ENCODE measurements at regions not wholly inside any gene's neighbourhood (a gene's known extent, or its start where the extent isn't known, plus 50 kb on each side); places are given as distances from the start of the nearest gene placed in this dataset.

GRCh38 chr6:120056085-120056484, 706.5 kb upstream of the MAN1A1 start:
- no peak for TF ChIP-seq ARHGAP35 (CRISPR knock-in tag; IDR thresholded peaks at IDR 0.05; ENCODE audit: borderline replicate concordance)
- TF ChIP-seq, protein P1, sequence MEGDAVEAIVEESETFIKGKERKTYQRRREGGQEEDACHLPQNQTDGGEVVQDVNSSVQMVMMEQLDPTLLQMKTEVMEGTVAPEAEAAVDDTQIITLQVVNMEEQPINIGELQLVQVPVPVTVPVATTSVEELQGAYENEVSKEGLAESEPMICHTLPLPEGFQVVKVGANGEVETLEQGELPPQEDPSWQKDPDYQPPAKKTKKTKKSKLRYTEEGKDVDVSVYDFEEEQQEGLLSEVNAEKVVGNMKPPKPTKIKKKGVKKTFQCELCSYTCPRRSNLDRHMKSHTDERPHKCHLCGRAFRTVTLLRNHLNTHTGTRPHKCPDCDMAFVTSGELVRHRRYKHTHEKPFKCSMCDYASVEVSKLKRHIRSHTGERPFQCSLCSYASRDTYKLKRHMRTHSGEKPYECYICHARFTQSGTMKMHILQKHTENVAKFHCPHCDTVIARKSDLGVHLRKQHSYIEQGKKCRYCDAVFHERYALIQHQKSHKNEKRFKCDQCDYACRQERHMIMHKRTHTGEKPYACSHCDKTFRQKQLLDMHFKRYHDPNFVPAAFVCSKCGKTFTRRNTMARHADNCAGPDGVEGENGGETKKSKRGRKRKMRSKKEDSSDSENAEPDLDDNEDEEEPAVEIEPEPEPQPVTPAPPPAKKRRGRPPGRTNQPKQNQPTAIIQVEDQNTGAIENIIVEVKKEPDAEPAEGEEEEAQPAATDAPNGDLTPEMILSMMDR (CRISPR knock-in tag; IDR thresholded peaks at IDR 0.05): peak; percentile 39
- TF ChIP-seq, protein P2, sequence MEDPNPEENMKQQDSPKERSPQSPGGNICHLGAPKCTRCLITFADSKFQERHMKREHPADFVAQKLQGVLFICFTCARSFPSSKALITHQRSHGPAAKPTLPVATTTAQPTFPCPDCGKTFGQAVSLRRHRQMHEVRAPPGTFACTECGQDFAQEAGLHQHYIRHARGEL (CRISPR knock-in tag; IDR thresholded peaks at IDR 0.05): no peak
- Histone ChIP-seq H3K79me2 (ENCODE audit: insufficient read depth, low read length) (no peaks in the 10 kb centered on the region), H3K4me2 (ENCODE audit: low read depth, low read length) (no peak overlapping the region), H3K9me3 (ENCODE audit: low read length) (0 out of 2 replicates have a peak, but pooled peaks cover 11% of the 10 kb centered on the region), H3K9ac (ENCODE audit: insufficient read depth, low read depth, low read length) (no peak overlapping the region), H3K4me3 (replicated peaks in 1 of 3; ENCODE audit: insufficient read depth in 1 of 3, low read depth in 2 of 3, low read length in 3 of 3) (no peak overlapping the region), H3K27me3 (ENCODE audit: control insufficient read depth in 1 of 2, insufficient read depth in 2 of 2, low read length in 2 of 2) (no peaks in the 10 kb centered on the region), H3K27ac (ENCODE audit: extremely low read length, insufficient read depth, low read length) (no peak overlapping the region), H3K36me3 (replicated peaks in 1 of 2; ENCODE audit: control insufficient read depth in 1 of 2, insufficient read depth in 2 of 2, low read length in 2 of 2) (peaks cover 0 to 1% of the 10 kb centered on the region in 2 experiments; a peak in 1 of 5 replicates), H3K4me1 (ENCODE audit: insufficient read depth, low read length) (no peaks in the 10 kb centered on the region), H2AFZ (ENCODE audit: low read length) (no peak overlapping the region), H4K20me1 (ENCODE audit: insufficient read depth, low read length) (no peaks in the 10 kb centered on the region)
- ATAC-seq (no peak; the same call in 2 of the 3 replicates), DNase-seq (ENCODE audit: low spot score) (no peak), FAIRE-seq (no peak)
- CTCF ChIA-PET (ENCODE audit: low intra/inter-chr PET ratio, low total read pairs): no interaction called here
- 96% methylated on average over 7 of the region's 7 CpGs for WGBS (ENCODE audit: low lambda C conversion rate)
- BruUV-seq (replicated peaks): no TSS peak
- intact Hi-C loops (cut with micrococcal nuclease; ENCODE audit: unreplicated experiment) (no loop called here), in situ Hi-C loops (cut with HindIII; ENCODE audit: extremely low pct_ligation_motif_present, low pct_unique_long_range_greater_than_20kb) (no loop called here)
- POLR2A ChIA-PET: no interaction called here

DNA sequence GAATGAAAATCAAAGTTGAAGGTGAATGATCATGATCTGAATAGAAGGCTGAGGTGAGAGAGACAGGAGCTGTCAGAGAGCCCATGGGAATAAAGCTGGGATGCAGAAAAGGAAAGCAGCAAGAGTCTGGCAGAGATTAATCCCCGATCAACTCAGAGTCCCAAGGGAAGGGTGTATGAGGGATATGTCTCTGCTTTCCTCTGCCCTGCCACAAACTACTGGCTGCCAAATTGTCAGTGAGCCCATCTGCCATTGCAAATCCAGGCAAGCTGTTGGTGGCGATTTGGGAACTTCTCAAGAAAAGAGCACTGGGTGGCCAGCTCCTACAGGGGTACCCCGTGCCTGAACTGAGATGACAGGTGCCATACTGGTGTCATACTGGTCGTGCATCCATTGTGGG, 705.5 kb upstream of the MAN1A1 start:
- WGBS (ENCODE audit: low lambda C conversion rate): 72% methylated on average over 4 of the region's 4 CpGs
- FAIRE-seq: no peak
- CTCF ChIA-PET (ENCODE audit: low intra/inter-chr PET ratio, low total read pairs): no interaction called here
- BruUV-seq (replicated peaks): no TSS peak
- Histone ChIP-seq H3K27me3 (ENCODE audit: control insufficient read depth in 1 of 2, insufficient read depth in 2 of 2, low read length in 2 of 2) (no peaks in the 10 kb centered on the region), H3K4me3 (replicated peaks in 1 of 3; ENCODE audit: insufficient read depth in 1 of 3, low read depth in 2 of 3, low read length in 3 of 3) (no peak overlapping the region), H3K27ac (ENCODE audit: extremely low read length, insufficient read depth, low read length) (no peak overlapping the region), H3K79me2 (ENCODE audit: insufficient read depth, low read length) (no peaks in the 10 kb centered on the region), H3K9ac (ENCODE audit: insufficient read depth, low read depth, low read length) (no peak overlapping the region), H3K4me1 (ENCODE audit: insufficient read depth, low read length) (no peaks in the 10 kb centered on the region), H4K20me1 (ENCODE audit: insufficient read depth, low read length) (no peaks in the 10 kb centered on the region), H2AFZ (ENCODE audit: low read length) (no peak overlapping the region), H3K4me2 (ENCODE audit: low read depth, low read length) (no peak overlapping the region), H3K36me3 (replicated peaks in 1 of 2; ENCODE audit: control insufficient read depth in 1 of 2, insufficient read depth in 2 of 2, low read length in 2 of 2) (peaks cover 0 to 1% of the 10 kb centered on the region in 2 experiments; a peak in 1 of 5 replicates), H3K9me3 (ENCODE audit: low read length) (0 out of 2 replicates have a peak, but pooled peaks cover 11% of the 10 kb centered on the region)
- no peak for DNase-seq (ENCODE audit: low spot score)
- intact Hi-C loops (cut with micrococcal nuclease; ENCODE audit: unreplicated experiment) (no loop called here), in situ Hi-C loops (cut with HindIII; ENCODE audit: extremely low pct_ligation_motif_present, low pct_unique_long_range_greater_than_20kb) (no loop called here)
- ATAC-seq: no peak; the same call in 2 of the 3 replicates
- POLR2A ChIA-PET: no interaction called here
- TF ChIP-seq, protein P3, sequence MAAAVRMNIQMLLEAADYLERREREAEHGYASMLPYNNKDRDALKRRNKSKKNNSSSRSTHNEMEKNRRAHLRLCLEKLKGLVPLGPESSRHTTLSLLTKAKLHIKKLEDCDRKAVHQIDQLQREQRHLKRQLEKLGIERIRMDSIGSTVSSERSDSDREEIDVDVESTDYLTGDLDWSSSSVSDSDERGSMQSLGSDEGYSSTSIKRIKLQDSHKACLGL (CRISPR knock-in tag; IDR thresholded peaks at IDR 0.05): no peak
- TF ChIP-seq JUND (CRISPR knock-in tag; IDR thresholded peaks at IDR 0.05) (no peak), ZNF276 (CRISPR knock-in tag; IDR thresholded peaks at IDR 0.05; ENCODE audit: low read depth) (no peak), ZNF432 (CRISPR knock-in tag; IDR thresholded peaks at IDR 0.05; ENCODE audit: borderline replicate concordance) (no peak), KDM3A (CRISPR knock-in tag; IDR thresholded peaks at IDR 0.05; ENCODE audit: low read depth) (no peak), ZSCAN22 (CRISPR knock-in tag; IDR thresholded peaks at IDR 0.05) (no peak), ZFP36 (IDR thresholded peaks at IDR 0.05; ENCODE audit: borderline replicate concordance, low read depth, low read length, partially characterized antibody) (no peak), KLF11 (CRISPR knock-in tag; IDR thresholded peaks at IDR 0.05) (no peak)
- TF ChIP-seq, protein P4, sequence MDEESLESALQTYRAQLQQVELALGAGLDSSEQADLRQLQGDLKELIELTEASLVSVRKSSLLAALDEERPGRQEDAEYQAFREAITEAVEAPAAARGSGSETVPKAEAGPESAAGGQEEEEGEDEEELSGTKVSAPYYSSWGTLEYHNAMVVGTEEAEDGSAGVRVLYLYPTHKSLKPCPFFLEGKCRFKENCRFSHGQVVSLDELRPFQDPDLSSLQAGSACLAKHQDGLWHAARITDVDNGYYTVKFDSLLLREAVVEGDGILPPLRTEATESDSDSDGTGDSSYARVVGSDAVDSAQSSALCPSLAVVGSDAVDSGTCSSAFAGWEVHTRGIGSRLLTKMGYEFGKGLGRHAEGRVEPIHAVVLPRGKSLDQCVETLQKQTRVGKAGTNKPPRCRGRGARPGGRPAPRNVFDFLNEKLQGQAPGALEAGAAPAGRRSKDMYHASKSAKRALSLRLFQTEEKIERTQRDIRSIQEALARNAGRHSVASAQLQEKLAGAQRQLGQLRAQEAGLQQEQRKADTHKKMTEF (CRISPR knock-in tag; IDR thresholded peaks at IDR 0.05): no peak
